Erythroblast (primary cell): ENCODE measurements at regions not wholly inside any gene's neighbourhood (a gene's known extent, or its start where the extent isn't known, plus 50 kb on each side); places are given as distances from the start of the nearest gene placed in this dataset.
"Not testable (repeated sequence)": the region's sequence is repeated elsewhere in the genome, so short reads cannot be mapped to it uniquely, and the experiment has no call there.

Source experiments
- DNase-seq, 2 experiments: peaks; one replicate each; lab custom pipeline; 2025; lab: John Stamatoyannopoulos, UW
- GATA1 ChIP-seq: IDR thresholded peaks from 2 replicates; pipeline ENCODE4 v1.6.1; 2011; ENCODE audit warnings: low read depth, mild to moderate bottlenecking, control low read depth, low read length, moderate library complexity
- POLR2A ChIP-seq: IDR thresholded peaks from 2 replicates; pipeline ENCODE4 v1.6.1; 2011; ENCODE audit warnings: mild to moderate bottlenecking, low read length

DNA sequence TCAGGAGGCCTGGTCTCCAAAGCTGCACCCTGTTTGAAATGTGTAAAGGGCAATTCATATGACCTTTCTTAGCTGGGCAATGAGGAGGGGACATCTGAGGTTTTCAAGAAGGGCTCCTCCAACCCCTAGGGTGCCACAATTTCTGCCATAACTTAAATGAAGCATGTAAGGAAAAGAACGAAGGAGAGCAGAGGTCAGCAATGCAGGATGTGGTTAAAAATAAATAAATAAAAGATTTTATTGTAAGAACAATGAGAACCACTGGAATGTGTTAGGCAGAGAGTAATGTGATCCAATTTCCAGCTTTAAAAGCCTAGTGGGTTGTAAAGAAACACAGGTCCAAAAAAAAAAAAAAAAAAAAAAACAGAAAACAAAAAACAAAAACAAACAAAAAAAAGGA, 673.1 kb downstream of the TNS3 start:
- DNase-seq = no peak
- TF ChIP-seq POLR2A (no peak), GATA1 (no peak)

DNA sequence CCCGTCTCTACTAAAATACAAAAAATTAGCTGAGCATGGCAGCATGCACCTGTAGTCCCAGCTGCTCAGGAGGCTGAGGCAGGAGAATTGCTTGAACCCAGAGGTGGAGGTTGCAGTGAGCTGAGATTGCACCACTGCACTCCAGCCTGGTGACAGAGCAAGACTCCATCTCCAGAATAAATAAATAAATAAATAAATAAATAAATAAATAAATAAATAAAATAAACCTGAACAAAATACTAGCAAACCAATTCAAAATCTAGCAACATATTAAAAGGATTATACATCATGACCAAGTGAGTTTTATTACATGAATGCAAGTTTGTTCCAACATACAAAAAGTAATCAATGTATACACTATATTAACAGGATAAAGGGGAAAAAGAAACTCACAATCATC, 677.4 kb downstream of the TNS3 start:
- DNase-seq = not testable (repeated sequence)

DNA sequence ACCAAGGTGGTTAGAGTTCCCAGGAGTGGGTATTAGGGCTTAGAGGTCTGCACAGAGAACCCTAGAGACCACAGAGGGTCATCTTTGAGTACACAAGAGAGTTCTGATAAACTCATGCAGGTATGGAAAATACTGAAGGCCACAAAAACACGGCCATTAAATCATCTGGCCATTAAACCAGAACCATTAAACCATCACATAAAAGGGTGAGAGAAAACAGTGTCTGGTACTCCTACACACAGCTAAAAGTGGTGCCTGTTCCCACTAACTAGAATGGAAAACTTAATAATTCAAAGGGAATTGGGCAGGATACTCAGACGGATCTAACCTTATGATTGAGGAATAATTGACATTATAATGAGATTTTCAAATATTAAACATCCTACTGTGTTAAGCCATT, 679.4 kb downstream of the TNS3 start:
- TF ChIP-seq GATA1 (no peak), POLR2A (no peak)
- DNase-seq = no peak

DNA sequence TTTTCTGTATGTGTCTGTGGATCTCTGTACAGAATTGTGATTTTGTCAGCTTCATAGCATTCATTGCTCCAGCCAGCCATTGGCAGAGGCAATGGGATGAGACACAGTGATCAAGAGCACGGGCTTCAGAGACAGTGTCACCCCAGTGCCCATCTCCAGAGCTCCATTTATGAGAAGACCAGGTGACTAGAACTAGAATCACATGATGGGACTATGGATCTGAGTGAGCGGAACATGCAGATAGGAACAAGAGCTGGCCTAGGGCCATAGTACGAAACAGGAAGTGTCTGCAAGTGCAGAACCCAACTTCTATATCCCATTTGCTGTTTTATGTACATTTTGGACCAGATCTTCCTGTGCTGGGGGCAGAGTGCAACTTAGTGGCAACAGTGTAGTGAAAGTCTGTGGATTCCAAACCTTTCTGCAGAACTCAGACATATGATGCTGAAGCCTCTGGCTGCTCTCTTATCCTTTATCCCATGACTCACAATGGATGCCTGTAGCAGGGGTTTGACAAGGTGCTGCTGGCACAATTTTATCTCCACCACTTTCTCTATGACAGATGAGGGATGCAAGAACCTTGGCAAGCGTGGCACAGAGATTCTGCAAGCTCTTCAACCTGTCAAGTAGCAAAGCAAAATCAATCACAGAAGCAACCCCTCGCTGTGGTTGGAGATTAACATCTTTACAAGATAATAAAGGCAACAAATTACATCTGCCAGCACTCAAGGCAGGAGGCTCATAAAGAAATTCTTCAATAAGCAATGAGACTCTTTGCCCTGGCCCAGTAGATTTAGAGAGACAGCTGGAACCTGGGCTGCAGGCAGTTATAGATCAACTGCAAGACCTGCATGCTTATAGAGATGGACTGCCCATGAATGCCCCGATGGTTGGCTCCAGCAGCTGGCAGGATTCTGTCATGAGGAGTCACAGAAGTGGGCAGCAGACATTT, 681.3 kb downstream of the TNS3 start:
- TF ChIP-seq POLR2A (no peak), GATA1 (no peak)
- DNase-seq = no peak

DNA sequence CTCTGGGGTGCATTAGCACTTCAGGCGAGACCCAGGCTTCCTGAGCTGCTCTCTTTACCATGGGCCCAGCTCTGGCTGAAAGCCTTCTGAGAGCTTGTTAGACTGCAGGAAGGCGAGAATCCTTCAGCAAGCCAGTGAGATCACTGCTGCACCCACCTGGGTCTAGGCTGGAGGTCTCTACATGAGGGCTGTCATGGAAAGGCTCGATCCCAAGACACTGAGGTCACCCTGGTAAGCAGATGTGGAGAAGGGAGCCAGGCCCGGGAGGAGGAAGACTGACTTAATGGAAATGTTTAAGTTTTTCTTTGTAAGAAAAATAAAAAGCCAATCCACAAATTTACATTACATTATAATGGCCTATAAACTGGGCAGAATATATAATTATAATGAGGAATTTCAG, 684.5 kb downstream of the TNS3 start:
- TF ChIP-seq POLR2A (no peak), GATA1 (no peak)
- no peak for DNase-seq

DNA sequence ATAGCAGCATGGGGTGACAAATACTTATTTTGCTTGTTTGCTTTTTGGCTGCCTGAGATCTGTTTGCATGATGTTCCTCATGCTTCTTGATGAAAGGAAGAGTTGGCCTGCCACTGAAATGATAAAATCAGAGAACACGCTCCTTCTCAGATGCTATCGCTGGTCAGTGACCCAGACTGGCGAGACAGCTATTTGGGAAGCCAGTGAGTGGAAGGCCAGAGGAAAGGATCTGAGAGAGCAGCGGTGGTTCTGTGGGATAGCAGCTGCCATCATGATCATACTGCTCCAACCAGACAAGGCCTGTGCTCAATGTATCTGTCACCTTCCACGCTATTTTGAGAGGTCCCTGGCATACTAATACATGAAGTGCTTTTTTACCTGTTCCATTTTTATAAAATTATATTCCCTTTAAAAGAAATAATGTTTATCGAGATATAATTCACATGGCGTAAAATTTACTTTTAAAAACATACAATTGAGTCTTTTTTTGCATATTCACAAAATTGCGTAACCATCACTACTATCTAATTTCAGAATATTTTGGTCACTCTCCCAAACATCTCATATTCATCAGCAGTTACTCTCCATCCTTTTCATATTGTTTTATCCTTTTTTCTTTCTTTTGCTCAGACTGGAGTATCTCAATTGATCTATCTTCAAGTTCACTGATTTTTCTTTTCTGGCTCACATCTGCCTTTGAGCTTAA, 695.1 kb downstream of the TNS3 start:
- no peak for TF ChIP-seq GATA1
- TF ChIP-seq POLR2A = no peak
- no peak for DNase-seq

DNA sequence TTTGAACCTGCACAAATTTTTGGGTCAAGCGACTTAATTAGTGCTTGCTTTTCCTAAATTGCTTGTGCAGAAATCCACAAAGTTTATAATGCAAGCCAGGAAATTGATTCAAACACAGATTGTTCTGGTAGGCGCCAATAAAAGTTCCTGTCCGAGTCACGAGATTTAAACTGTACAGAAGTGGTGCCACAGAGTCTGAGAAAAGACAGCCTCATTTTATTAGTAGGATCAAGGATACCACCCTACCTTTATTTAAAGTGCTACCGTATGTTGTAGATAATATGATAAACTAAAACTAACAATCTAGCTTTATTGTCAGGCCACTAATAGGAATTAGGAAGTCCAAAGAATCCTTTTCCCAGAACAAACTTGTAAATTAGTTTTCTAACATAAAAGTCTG, 696.7 kb downstream of the TNS3 start:
- no peak for DNase-seq
- TF ChIP-seq GATA1 (no peak), POLR2A (no peak)

DNA sequence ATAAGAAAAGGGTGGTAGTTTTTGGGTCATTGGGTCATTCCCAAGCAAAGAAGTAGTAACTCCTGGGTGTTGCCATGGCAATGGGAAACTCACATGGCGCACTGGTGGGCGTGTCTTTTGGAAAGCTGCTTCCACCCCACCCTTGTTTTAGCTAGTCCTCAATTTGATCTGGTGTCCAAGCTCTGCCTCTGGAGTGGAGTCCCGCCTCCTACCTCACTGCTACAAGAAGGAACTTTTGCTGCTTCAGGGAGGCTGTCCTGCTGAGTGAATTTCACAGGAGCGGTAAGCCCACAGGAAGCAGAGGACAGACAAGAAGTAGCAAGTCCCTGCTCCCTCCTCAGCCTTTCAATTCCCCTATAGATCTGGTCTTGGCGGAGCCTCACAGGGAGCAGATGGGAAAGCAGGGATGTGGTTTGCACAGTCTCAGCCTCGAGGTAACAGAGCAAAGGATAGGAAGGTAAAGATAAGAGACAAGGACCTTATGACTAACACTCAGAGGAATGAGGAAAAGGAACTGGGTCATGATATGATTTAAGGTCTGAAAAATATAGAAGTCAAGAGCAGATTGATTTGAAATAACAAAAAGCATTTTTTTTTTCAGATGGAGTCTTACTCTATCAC, 700.3 kb downstream of the TNS3 start:
- DNase-seq = no peak
- TF ChIP-seq GATA1 (no peak), POLR2A (no peak)

DNA sequence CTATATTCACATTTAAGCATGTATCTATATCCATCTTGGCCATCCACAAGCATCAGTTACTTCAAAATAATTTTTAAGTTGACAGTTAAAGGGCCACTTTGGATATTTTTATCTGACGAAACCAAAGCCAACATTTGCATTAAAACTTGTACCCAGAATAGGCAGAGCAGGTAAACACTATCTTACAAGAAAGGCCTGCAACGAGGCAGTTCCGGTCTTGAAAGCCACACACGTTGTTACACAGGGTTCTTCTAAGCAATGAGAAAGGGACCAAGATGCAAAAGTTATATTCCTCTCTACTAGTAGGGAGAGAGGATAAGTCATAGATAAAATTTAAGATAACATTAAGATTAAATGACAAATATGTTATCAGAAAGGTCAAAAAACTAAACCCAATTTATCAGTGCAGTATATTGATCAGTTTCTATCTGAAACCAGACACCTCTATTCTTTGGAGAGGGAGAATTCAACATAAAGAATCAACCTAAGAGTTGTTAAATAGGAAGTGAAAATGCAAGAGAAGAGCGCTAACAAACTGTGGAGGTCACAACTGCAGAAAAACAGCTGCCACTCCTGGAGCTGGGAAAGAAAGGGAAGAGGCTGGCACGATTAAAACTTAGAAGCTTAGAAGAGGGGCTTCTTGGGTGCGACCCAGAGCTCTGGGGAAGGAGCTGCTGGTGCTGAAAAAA, 701.3 kb downstream of the TNS3 start:
- TF ChIP-seq POLR2A (no peak), GATA1 (no peak)
- DNase-seq = no peak

DNA sequence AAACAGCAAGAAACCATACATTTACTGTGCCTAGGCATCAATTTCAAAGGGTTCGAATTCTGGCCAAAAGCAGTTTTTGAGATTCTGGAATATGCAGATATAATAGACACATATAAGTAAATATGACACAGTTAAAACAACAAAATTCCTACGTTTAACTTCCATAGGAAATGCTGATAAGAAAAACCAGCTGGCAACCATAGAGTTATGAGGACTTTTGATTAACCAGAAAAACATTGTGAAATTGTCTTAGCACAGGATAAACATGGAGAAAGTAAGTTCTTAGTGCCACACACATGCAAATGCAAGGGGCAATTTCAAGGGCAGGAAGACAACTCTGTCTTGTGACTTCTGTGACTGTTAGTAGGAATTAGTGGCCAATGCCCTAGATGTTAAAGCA, 702.1 kb downstream of the TNS3 start:
- TF ChIP-seq GATA1 = no peak
- no peak for TF ChIP-seq POLR2A
- DNase-seq = no peak

DNA sequence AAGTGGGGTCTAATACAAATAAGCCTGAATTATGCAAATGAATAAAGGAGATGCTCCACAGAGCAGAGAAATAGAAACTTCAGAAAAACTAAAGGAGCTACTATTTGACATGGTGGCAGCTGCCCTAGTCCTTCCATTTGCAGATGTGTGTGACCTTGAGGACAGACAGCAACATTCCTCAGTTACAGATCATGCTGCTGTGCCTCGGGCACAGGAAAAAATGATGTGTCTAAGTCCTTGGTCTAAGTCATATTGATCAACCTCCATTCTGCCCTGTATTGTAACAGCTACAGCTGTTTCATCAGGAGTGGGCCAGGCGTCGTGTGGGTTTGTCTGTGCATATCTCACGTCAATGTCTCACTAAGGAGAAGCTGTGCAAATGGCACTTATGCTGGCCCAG, 710.4 kb downstream of the TNS3 start:
- DNase-seq = no peak
- TF ChIP-seq POLR2A (no peak), GATA1 (no peak)

DNA sequence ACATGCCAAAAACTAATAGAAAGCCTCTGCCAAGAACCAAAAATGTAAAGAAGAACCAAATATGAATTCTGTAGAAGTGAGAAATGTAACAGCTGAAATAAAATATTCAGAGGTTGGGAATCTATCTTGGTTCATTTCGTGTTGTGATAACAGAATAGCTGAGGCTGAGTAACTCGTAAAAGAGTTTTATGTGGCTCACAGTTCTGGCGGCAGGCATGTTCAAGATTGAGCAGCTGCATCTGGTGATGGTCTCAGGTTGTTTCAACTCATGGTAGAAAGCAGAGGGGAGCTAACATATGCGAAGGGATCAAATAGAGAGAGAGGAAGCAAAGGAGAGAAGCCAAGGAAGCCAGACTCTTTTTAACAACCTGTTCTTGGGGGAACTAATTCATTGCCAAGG, 717.2 kb downstream of the TNS3 start:
- DNase-seq = no peak
- TF ChIP-seq GATA1 (no peak), POLR2A (no peak)

DNA sequence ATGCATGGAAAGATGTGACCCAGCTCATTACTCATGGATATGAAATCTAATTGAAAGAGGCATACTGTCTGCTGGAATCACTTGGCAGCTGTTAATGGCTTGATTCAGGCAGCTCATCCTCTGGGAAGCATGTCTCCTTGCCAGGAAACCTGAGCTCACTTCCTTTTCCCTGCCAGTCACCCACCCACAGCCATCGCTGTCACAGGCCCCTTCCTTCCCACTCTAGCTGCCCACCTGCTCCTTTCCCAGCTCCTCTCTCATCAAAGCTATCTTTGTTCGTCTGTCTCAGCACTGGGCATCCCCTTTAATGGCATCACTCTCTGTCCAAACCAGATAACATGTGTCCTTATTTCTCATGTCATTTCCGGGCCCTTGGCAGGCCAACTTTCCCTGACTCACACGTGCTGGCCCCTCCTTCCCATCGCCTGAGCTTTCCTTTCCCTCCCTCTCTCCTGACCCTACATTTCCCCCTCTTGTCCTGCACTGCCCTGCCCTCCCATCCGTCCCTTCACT, 721.9 kb downstream of the TNS3 start:
- TF ChIP-seq GATA1 (no peak), POLR2A (no peak)
- no peak for DNase-seq
